Fibroblast of lung (primary cell): ENCODE measurements at regions not wholly inside any gene's neighbourhood (a gene's known extent, or its start where the extent isn't known, plus 50 kb on each side); places are given as distances from the start of the nearest gene placed in this dataset.

ENCODE experiments used
- CTCF ChIP-seq, 2 donors: IDR thresholded peaks in 1 of 2; conservative IDR thresholded peaks in 1 of 2; 1 replicate in 1 of 2; 2 replicates in 1 of 2; pipeline ENCODE4 v1.5.1; 2011 to 2012; ENCODE audit warnings: low read length in 2 of 2, control low read depth in 1 of 2, inconsistent platforms in 1 of 2, low read depth in 1 of 2, mild to moderate bottlenecking in 1 of 2
- EZH2 ChIP-seq: IDR thresholded peaks from 2 replicates; pipeline ENCODE4 v1.5.1; 2012; ENCODE audit warnings: low read length, control low read depth, mild to moderate bottlenecking; ENCODE audit errors: missing control alignments

GRCh38 chr16:13480801-13481200, 439.2 kb upstream of the ERCC4 start:
- no peak for TF ChIP-seq CTCF (conservative IDR thresholded peaks at IDR 0.05 in 1 of 2, IDR thresholded peaks at IDR 0.05 in 1 of 2; ENCODE audit: low read depth in 1 of 2, low read length in 2 of 2)
- no peak for TF ChIP-seq EZH2
